ENCODE measurements at regions not wholly inside any gene's neighbourhood (a gene's known extent, or its start where the extent isn't known, plus 50 kb on each side); places are given as distances from the start of the nearest gene placed in this dataset.

DNA sequence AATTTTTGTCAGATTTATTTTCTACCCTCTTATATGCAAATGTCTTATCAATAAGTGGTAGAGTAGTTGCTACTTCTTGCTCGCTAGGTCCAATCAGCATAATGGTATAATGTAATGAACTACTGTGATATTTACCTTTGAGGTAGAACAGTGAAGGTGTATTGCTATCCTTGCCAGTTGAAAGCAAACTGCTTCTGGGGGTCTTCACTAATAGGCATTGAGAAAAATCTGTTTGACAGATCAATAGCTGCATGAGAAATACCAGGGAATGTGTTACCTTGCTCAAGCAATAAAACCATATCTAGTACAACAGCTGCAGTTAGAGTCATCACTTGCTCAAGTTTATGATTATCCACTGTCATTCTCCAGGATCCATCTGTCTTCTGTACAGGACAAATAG lies 50.1 kb upstream of the EFEMP1 start:
- Mint-ChIP-seq H3K27me3 (peaks cover 0 to under 1% of the 10 kb centered on the region in 2 donors), H3K9me3 (peaks cover 0 to 11% (median 6%) of the 10 kb centered on the region in 8 donors), H3K36me3 (peaks cover 0 to 3% of the 10 kb centered on the region in 2 donors), H3K4me1 (no peaks in the 10 kb centered on the region), H3K4me3 (no peak overlapping the region), H3K27ac (no peak overlapping the region)
- H3K27me3 ChIP-seq (ENCODE audit: insufficient read depth, low read length): no peaks in the 10 kb centered on the region
- DNase-seq: no peak
- no peaks in the 10 kb centered on the region for H3K4me1 ChIP-seq (ENCODE audit: insufficient read depth, low read length)
- no peak overlapping the region for H3K4me3 ChIP-seq (ENCODE audit: low read length in 2 of 2)
- no peak overlapping the region for H3K27ac ChIP-seq (ENCODE audit: low read depth, low read length)
- intact Hi-C loops (cut with micrococcal nuclease): no loop called here
- H3K9me3 ChIP-seq (ENCODE audit: control insufficient read depth in 1 of 2, low read length in 2 of 2): no peaks in the 10 kb centered on the region
- CTCF ChIA-PET (ENCODE audit: partially characterized antibody): no interaction called here
- POLR2A ChIA-PET (ENCODE audit: partially characterized antibody): no interaction called here
- no peaks in the 10 kb centered on the region for H3K36me3 ChIP-seq (ENCODE audit: insufficient read depth, low read length)

- DNase-seq: no peak
- H3K36me3 ChIP-seq (ENCODE audit: insufficient read depth, low read length): no peaks in the 10 kb centered on the region
- H3K27me3 ChIP-seq (ENCODE audit: insufficient read depth, low read length): no peaks in the 10 kb centered on the region
- H3K4me3 ChIP-seq (ENCODE audit: low read length in 2 of 2): no peak overlapping the region
- no peaks in the 10 kb centered on the region for H3K4me1 ChIP-seq (ENCODE audit: insufficient read depth, low read length)
- intact Hi-C loops (cut with micrococcal nuclease): no loop called here
- H3K9me3 Mint-ChIP-seq: peaks cover 0 to 21% (median 15%) of the 10 kb centered on the region in 8 donors
- POLR2A ChIA-PET (ENCODE audit: partially characterized antibody): no interaction called here
- H3K9me3 ChIP-seq (ENCODE audit: control insufficient read depth in 1 of 2, low read length in 2 of 2): no peaks in the 10 kb centered on the region
- no peak overlapping the region for H3K4me3 Mint-ChIP-seq
- H3K36me3 Mint-ChIP-seq: peaks cover 0 to 3% of the 10 kb centered on the region in 2 donors
- H3K27me3 Mint-ChIP-seq: no peaks in the 10 kb centered on the region
- H3K27ac Mint-ChIP-seq: no peak overlapping the region
- no peaks in the 10 kb centered on the region for H3K4me1 Mint-ChIP-seq
- no peak overlapping the region for H3K27ac ChIP-seq (ENCODE audit: low read depth, low read length)
- CTCF ChIA-PET (ENCODE audit: partially characterized antibody): no interaction called here
These were observed 53.1 kb upstream of the EFEMP1 start for GRCh38 chr2:55976681-55977080.

GRCh38 chr2:55985406-55985805 lies 61.8 kb upstream of the EFEMP1 start:
- Histone ChIP-seq H3K4me3 (ENCODE audit: low read length in 2 of 2) (no peak overlapping the region), H3K36me3 (ENCODE audit: insufficient read depth, low read length) (no peaks in the 10 kb centered on the region), H3K27me3 (ENCODE audit: insufficient read depth, low read length) (no peaks in the 10 kb centered on the region), H3K27ac (ENCODE audit: low read depth, low read length) (no peak overlapping the region), H3K4me1 (ENCODE audit: insufficient read depth, low read length) (no peaks in the 10 kb centered on the region), H3K9me3 (ENCODE audit: control insufficient read depth in 1 of 2, low read length in 2 of 2) (no peaks in the 10 kb centered on the region)
- POLR2A ChIA-PET (ENCODE audit: partially characterized antibody): no interaction called here
- no peak for DNase-seq
- Mint-ChIP-seq H3K4me3 (no peak overlapping the region), H3K36me3 (no peaks in the 10 kb centered on the region), H3K27me3 (peaks cover 1 to 2% of the 10 kb centered on the region in 2 donors), H3K27ac (no peak overlapping the region), H3K9me3 (peaks cover 2 to 10% (median 4%) of the 10 kb centered on the region in 8 donors), H3K4me1 (no peaks in the 10 kb centered on the region)
- intact Hi-C loops (cut with micrococcal nuclease): no loop called here
- CTCF ChIA-PET (ENCODE audit: partially characterized antibody): no interaction called here

- no peak overlapping the region for H3K27ac ChIP-seq (ENCODE audit: low read depth, low read length)
- CTCF ChIA-PET (ENCODE audit: partially characterized antibody): no interaction called here
- H3K36me3 ChIP-seq (ENCODE audit: insufficient read depth, low read length): no peaks in the 10 kb centered on the region
- POLR2A ChIA-PET (ENCODE audit: partially characterized antibody): no interaction called here
- intact Hi-C loops (cut with micrococcal nuclease): no loop called here
- Mint-ChIP-seq H3K4me1 (no peaks in the 10 kb centered on the region), H3K27ac (no peak overlapping the region), H3K9me3 (peaks cover 0 to 9% (median 3%) of the 10 kb centered on the region in 8 donors), H3K36me3 (no peaks in the 10 kb centered on the region), H3K4me3 (no peak overlapping the region), H3K27me3 (peaks cover 1 to 2% of the 10 kb centered on the region in 2 donors)
- no peaks in the 10 kb centered on the region for H3K27me3 ChIP-seq (ENCODE audit: insufficient read depth, low read length)
- no peaks in the 10 kb centered on the region for H3K4me1 ChIP-seq (ENCODE audit: insufficient read depth, low read length)
- H3K9me3 ChIP-seq (ENCODE audit: control insufficient read depth in 1 of 2, low read length in 2 of 2): no peaks in the 10 kb centered on the region
- no peak overlapping the region for H3K4me3 ChIP-seq (ENCODE audit: low read length in 2 of 2)
- DNase-seq: no peak
These were observed 62.4 kb upstream of the EFEMP1 start for GRCh38 chr2:55986001-55986400.

DNA sequence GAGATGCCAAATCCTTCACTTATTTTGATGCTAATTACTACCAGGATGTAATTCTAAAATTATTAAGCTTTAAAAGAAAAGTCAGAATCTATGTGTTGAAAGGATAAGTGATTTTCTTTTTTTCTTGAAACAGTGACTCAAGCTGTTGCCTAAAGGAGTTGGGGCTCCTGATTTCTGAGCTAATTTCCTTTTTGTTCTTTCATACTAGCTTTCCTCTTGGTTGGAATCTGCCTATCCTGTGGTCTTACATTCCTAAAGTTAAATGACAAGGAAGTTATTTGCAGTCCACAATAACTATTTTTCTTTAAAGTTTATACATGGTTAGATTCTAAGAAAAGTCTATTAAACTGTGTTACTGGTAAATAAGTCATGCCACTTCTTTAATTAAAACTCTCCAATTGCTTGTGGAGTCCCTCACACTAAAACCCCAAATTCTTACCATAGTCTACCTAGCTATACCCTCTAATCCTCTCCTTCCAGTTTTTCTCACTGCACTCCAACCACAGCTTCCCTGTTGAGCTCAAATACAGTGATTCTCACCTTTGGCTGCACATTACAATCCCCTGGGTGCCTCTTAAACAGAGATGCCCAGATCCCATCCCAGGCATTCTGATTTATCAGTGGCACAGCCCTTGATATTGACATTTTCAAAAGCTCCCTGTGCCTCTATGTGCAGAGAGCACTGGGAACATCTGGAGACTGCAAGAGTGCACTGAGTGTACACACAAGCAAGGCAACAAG lies 63.3 kb upstream of the EFEMP1 start:
- H3K4me1 ChIP-seq (ENCODE audit: insufficient read depth, low read length): no peaks in the 10 kb centered on the region
- no peaks in the 10 kb centered on the region for H3K4me1 Mint-ChIP-seq

DNA sequence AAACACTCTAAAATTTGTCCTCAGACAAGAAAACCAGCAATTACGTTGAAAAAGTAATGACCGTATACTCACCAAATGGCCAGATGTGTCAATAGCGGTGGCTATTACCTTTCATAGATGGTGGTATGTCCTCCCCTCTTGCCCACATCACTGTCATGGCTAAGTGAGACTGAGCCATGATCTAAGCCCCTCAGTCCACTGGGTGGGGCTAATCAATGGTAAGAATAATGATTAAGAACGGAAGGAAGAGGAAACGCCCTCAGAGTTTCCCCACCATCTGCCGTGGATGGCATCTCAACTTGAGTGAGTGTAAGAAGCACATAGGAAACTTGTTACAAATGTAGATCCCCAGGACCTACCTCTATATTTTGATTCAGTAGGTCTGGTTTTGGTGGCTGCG lies 65.8 kb upstream of the EFEMP1 start:
- POLR2A ChIA-PET (ENCODE audit: partially characterized antibody): no interaction called here
- Histone ChIP-seq H3K36me3 (ENCODE audit: insufficient read depth, low read length) (no peaks in the 10 kb centered on the region), H3K4me3 (ENCODE audit: low read length in 2 of 2) (no peak overlapping the region), H3K27me3 (ENCODE audit: insufficient read depth, low read length) (no peaks in the 10 kb centered on the region), H3K4me1 (ENCODE audit: insufficient read depth, low read length) (no peaks in the 10 kb centered on the region), H3K27ac (ENCODE audit: low read depth, low read length) (no peak overlapping the region), H3K9me3 (ENCODE audit: control insufficient read depth in 1 of 2, low read length in 2 of 2) (no peaks in the 10 kb centered on the region)
- no peaks in the 10 kb centered on the region for H3K36me3 Mint-ChIP-seq
- H3K9me3 Mint-ChIP-seq: peaks cover 0 to 6% (median 0%) of the 10 kb centered on the region in 8 donors
- peaks cover 2% of the 10 kb centered on the region in 2 donors for H3K27me3 Mint-ChIP-seq
- no peaks in the 10 kb centered on the region for H3K4me1 Mint-ChIP-seq
- intact Hi-C loops (cut with micrococcal nuclease): no loop called here
- no peak for DNase-seq
- H3K4me3 Mint-ChIP-seq: no peak overlapping the region
- H3K27ac Mint-ChIP-seq: no peak overlapping the region
- CTCF ChIA-PET (ENCODE audit: partially characterized antibody): no interaction called here

More for the DNA sequence above, 63.3 kb upstream of the EFEMP1 start:
- peaks cover 0 to 6% (median under 1%) of the 10 kb centered on the region in 8 donors for H3K9me3 Mint-ChIP-seq
- no peaks in the 10 kb centered on the region for H3K36me3 ChIP-seq (ENCODE audit: insufficient read depth, low read length)
- no peaks in the 10 kb centered on the region for H3K9me3 ChIP-seq (ENCODE audit: control insufficient read depth in 1 of 2, low read length in 2 of 2)
- no peaks in the 10 kb centered on the region for H3K27me3 ChIP-seq (ENCODE audit: insufficient read depth, low read length)
- no peak overlapping the region for H3K27ac Mint-ChIP-seq
- no peaks in the 10 kb centered on the region for H3K36me3 Mint-ChIP-seq
- no peak overlapping the region for H3K4me3 Mint-ChIP-seq
- no peak for DNase-seq
- peaks cover 1 to 2% of the 10 kb centered on the region in 2 donors for H3K27me3 Mint-ChIP-seq
- intact Hi-C loops (cut with micrococcal nuclease): no loop called here
- H3K4me3 ChIP-seq (ENCODE audit: low read length in 2 of 2): no peak overlapping the region
- ChIA-PET POLR2A (ENCODE audit: partially characterized antibody) (no interaction called here), CTCF (ENCODE audit: partially characterized antibody) (no interaction called here)
- no peak overlapping the region for H3K27ac ChIP-seq (ENCODE audit: low read depth, low read length)

DNA sequence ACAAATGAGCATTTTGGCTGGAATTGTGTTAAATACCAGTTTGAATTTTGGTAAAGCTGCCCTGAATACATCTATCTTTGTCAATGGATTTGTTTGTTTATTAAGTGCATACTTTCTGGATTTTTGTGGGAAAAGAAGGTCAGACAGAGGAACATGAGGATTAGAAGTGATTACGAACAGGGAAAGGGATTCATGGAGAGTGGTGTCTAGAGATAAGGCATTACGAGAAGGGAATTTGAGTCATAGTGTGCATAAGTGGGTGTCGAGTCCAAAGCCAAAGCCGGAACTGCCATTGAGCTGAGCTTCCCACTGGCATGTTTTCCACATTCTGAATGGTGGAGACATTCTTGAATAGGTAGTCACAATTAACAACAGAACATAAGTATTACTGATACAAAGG lies 68.9 kb upstream of the EFEMP1 start:
- H3K9me3 Mint-ChIP-seq: peaks cover 0 to 7% (median 0%) of the 10 kb centered on the region in 8 donors

More for the DNA sequence above, 68.9 kb upstream of the EFEMP1 start:
- H3K27me3 ChIP-seq (ENCODE audit: insufficient read depth, low read length): no peaks in the 10 kb centered on the region
- no peaks in the 10 kb centered on the region for H3K9me3 ChIP-seq (ENCODE audit: control insufficient read depth in 1 of 2, low read length in 2 of 2)
- H3K36me3 ChIP-seq (ENCODE audit: insufficient read depth, low read length): no peaks in the 10 kb centered on the region
- no peak for DNase-seq
- POLR2A ChIA-PET (ENCODE audit: partially characterized antibody): no interaction called here
- Mint-ChIP-seq H3K36me3 (no peaks in the 10 kb centered on the region), H3K4me3 (no peak overlapping the region), H3K27ac (no peak overlapping the region), H3K27me3 (peaks cover 1 to 2% of the 10 kb centered on the region in 2 donors), H3K4me1 (no peaks in the 10 kb centered on the region)
- H3K27ac ChIP-seq (ENCODE audit: low read depth, low read length): no peak overlapping the region
- H3K4me3 ChIP-seq (ENCODE audit: low read length in 2 of 2): no peak overlapping the region
- CTCF ChIA-PET (ENCODE audit: partially characterized antibody): no interaction called here
- intact Hi-C loops (cut with micrococcal nuclease): no loop called here
- H3K4me1 ChIP-seq (ENCODE audit: insufficient read depth, low read length): no peaks in the 10 kb centered on the region

All from CD4-positive, alpha-beta memory T cell (primary cell).